ENCODE measurements at regions not wholly inside any gene's neighbourhood (a gene's known extent, or its start where the extent isn't known, plus 50 kb on each side); places are given as distances from the start of the nearest gene placed in this dataset.

GRCh38 chr12:131192951-131193350 lies 239.2 kb downstream of the ADGRD1 start:
- H2BK15ac ChIP-seq (ENCODE audit: low read length) = no peak overlapping the region
- no peak overlapping the region for H2BK120ac ChIP-seq (replicated peaks; ENCODE audit: low read depth, low read length)
- DNase-seq (ENCODE audit: low read depth in 1 of 2, low spot score in 2 of 2) (no peak), FAIRE-seq (no peak)
- no peaks in the 10 kb centered on the region for H3K4me1 ChIP-seq (replicated peaks in 1 of 4; ENCODE audit: control insufficient read depth in 3 of 4, insufficient read depth in 4 of 4, low read length in 3 of 4)
- H3K9ac ChIP-seq (replicated peaks in 1 of 4; ENCODE audit: extremely low read depth in 1 of 4, low read depth in 3 of 4, low read length in 3 of 4) = no peak overlapping the region
- no peak overlapping the region for H4K91ac ChIP-seq (replicated peaks; ENCODE audit: insufficient read length, low read length)
- no peak overlapping the region for H3K27ac ChIP-seq (ENCODE audit: low read depth, low read length)
- H3K36me3 ChIP-seq (ENCODE audit: control insufficient read depth in 2 of 4, insufficient read depth in 4 of 4, low read length in 3 of 4) = no peaks in the 10 kb centered on the region
- no peak overlapping the region; the same call in 1 of the 2 replicates for H4K8ac ChIP-seq (ENCODE audit: extremely low read depth, insufficient read depth, low read length)
- TF ChIP-seq SRF (IDR thresholded peaks at IDR 0.05; ENCODE audit: low read depth, low read length) = no peak
- H3K4me2 ChIP-seq (ENCODE audit: insufficient read depth in 1 of 2, low read depth in 2 of 2, low read length in 2 of 2) = no peak overlapping the region
- no peak overlapping the region for H2AFZ ChIP-seq (ENCODE audit: low read length)
- no peak overlapping the region for H3K56ac ChIP-seq (replicated peaks; ENCODE audit: insufficient read length, low read depth, low read length)
- H3K9me3 ChIP-seq (ENCODE audit: insufficient read depth in 2 of 2, low read depth in 1 of 2, low read length in 1 of 2) = peaks cover 6 to 8% of the 10 kb centered on the region in 2 experiments; a peak in 3 of 4 replicates
- H4K5ac ChIP-seq (ENCODE audit: insufficient read length, low read depth, low read length) = no peak overlapping the region
- H3K18ac ChIP-seq (ENCODE audit: extremely low read depth, low read length) = no peak overlapping the region
- H3K23me2 ChIP-seq (ENCODE audit: low read depth, low read length) = no peaks in the 10 kb centered on the region
- no peak overlapping the region for H3K4me3 ChIP-seq (ENCODE audit: extremely low read depth in 1 of 4, insufficient read depth in 2 of 4, low read depth in 3 of 4, low read length in 4 of 4)
- 97% methylated on average over 7 of the region's 7 CpGs; no CpG with 5 or more reads in 1 of the 2 experiments for WGBS, 2 experiments (ENCODE audit: extremely low coverage in 1 of 2, insufficient coverage in 1 of 2, insufficient read length in 1 of 2, insufficient replicate concordance in 2 of 2, low coverage in 1 of 2, low lambda C conversion rate in 2 of 2, missing lambda C conversion rate in 1 of 2)
- no peak overlapping the region for H2BK20ac ChIP-seq (ENCODE audit: low read length)
- ChIA-PET POLR2A (ENCODE audit: partially characterized antibody) (no interaction called here), CTCF (ENCODE audit: partially characterized antibody) (no interaction called here)
- H3K27me3 ChIP-seq (replicated peaks in 1 of 4; ENCODE audit: control insufficient read depth in 3 of 4, extremely low read depth in 1 of 4, insufficient read depth in 3 of 4, low read length in 3 of 4) = no peaks in the 10 kb centered on the region
- H2AK5ac ChIP-seq (ENCODE audit: low read depth, low read length) = no peak overlapping the region
- H3K4ac ChIP-seq (replicated peaks; ENCODE audit: insufficient read length, low read depth, low read length) = no peak overlapping the region
- no peaks in the 10 kb centered on the region for H4K20me1 ChIP-seq (replicated peaks in 1 of 2; ENCODE audit: control insufficient read depth in 1 of 2, insufficient read depth in 2 of 2, low read length in 2 of 2)
- H3K79me2 ChIP-seq (ENCODE audit: control insufficient read depth in 1 of 2, insufficient read depth in 2 of 2, low read length in 2 of 2) = no peaks in the 10 kb centered on the region
- no peak overlapping the region for H3K23ac ChIP-seq (ENCODE audit: insufficient read length)
- no peak overlapping the region for H3K14ac ChIP-seq (ENCODE audit: insufficient read length)
- H3K79me1 ChIP-seq (ENCODE audit: low read depth, low read length) = no peaks in the 10 kb centered on the region
- H2BK5ac ChIP-seq (ENCODE audit: low read depth, low read length) = no peak overlapping the region
- no peak overlapping the region for H2BK12ac ChIP-seq (ENCODE audit: low read depth, low read length)

All from H1 (cell line).